ENCODE measurements at regions not wholly inside any gene's neighbourhood (a gene's known extent, or its start where the extent isn't known, plus 50 kb on each side); places are given as distances from the start of the nearest gene placed in this dataset.

GRCh38 chr9:99694393-99694792 is 127.3 kb upstream of the NR4A3 start:
- DNase-seq (no peak), ATAC-seq (ENCODE audit: insufficient read depth, low FRiP score) (no peak)
- Histone ChIP-seq H3K4me1 (ENCODE audit: control insufficient read depth in 5 of 5, insufficient read depth in 5 of 5, low read length in 5 of 5) (no peaks in the 10 kb centered on the region), H3K9ac (ENCODE audit: insufficient read depth in 1 of 2, low read length in 2 of 2) (no peak overlapping the region), H3K27ac (ENCODE audit: low read depth in 1 of 2, low read length in 1 of 2) (no peak overlapping the region), H3K27me3 (ENCODE audit: control insufficient read depth in 3 of 3, insufficient read depth in 3 of 3, low read length in 2 of 3) (no peaks in the 10 kb centered on the region), H3K4me3 (no peak overlapping the region), H3K36me3 (ENCODE audit: control insufficient read depth in 4 of 4, insufficient read depth in 4 of 4, low read length in 4 of 4) (no peaks in the 10 kb centered on the region), H3K9me3 (ENCODE audit: control insufficient read depth in 4 of 4, insufficient read depth in 3 of 4, low read length in 3 of 4) (peaks cover 0 to 11% (median 0%) of the 10 kb centered on the region in 4 donors)
- 90 to 98% methylated on average over 1 of the region's 1 CpG for WGBS, 2 donors
- no peak for TF ChIP-seq CTCF (IDR thresholded peaks at IDR 0.05; ENCODE audit: control extremely low read depth, extremely low read depth)

- H3K4me1 ChIP-seq (ENCODE audit: control insufficient read depth in 5 of 5, insufficient read depth in 5 of 5, low read length in 5 of 5) = no peaks in the 10 kb centered on the region
- WGBS, 2 donors = 95 to 98% methylated on average over 3 of the region's 3 CpGs
- ATAC-seq (ENCODE audit: insufficient read depth, low FRiP score) = no peak
These were observed 122.3 kb upstream of the NR4A3 start for GRCh38 chr9:99699396-99699795.

GRCh38 chr9:99712214-99712613 is 109.5 kb upstream of the NR4A3 start:
- no peak for ATAC-seq (ENCODE audit: insufficient read depth, low FRiP score)
- no peak for TF ChIP-seq CTCF (IDR thresholded peaks at IDR 0.05; ENCODE audit: control extremely low read depth, extremely low read depth)

More at GRCh38 chr9:99699396-99699795, 122.3 kb upstream of the NR4A3 start:
- no peak overlapping the region for H3K4me3 ChIP-seq
- TF ChIP-seq CTCF (IDR thresholded peaks at IDR 0.05; ENCODE audit: control extremely low read depth, extremely low read depth) = no peak
- DNase-seq = no peak
- H3K27me3 ChIP-seq (ENCODE audit: control insufficient read depth in 3 of 3, insufficient read depth in 3 of 3, low read length in 2 of 3) = no peaks in the 10 kb centered on the region
- H3K9me3 ChIP-seq (ENCODE audit: control insufficient read depth in 4 of 4, insufficient read depth in 3 of 4, low read length in 3 of 4) = peaks cover 0 to 11% (median 0%) of the 10 kb centered on the region in 4 donors
- H3K9ac ChIP-seq (ENCODE audit: insufficient read depth in 1 of 2, low read length in 2 of 2) = no peak overlapping the region
- H3K27ac ChIP-seq (ENCODE audit: low read depth in 1 of 2, low read length in 1 of 2) = no peak overlapping the region
- H3K36me3 ChIP-seq (ENCODE audit: control insufficient read depth in 4 of 4, insufficient read depth in 4 of 4, low read length in 4 of 4) = no peaks in the 10 kb centered on the region

GRCh38 chr9:99713838-99714306 is 107.8 kb upstream of the NR4A3 start:
- Histone ChIP-seq H3K9ac (ENCODE audit: insufficient read depth in 1 of 2, low read length in 2 of 2) (no peak overlapping the region), H3K4me1 (ENCODE audit: control insufficient read depth in 5 of 5, insufficient read depth in 5 of 5, low read length in 5 of 5) (no peaks in the 10 kb centered on the region), H3K9me3 (ENCODE audit: control insufficient read depth in 4 of 4, insufficient read depth in 3 of 4, low read length in 3 of 4) (no peaks in the 10 kb centered on the region), H3K36me3 (ENCODE audit: control insufficient read depth in 4 of 4, insufficient read depth in 4 of 4, low read length in 4 of 4) (no peaks in the 10 kb centered on the region), H3K27me3 (ENCODE audit: control insufficient read depth in 3 of 3, insufficient read depth in 3 of 3, low read length in 2 of 3) (peaks cover 0 to 4% (median 2%) of the 10 kb centered on the region in 3 donors), H3K4me3 (no peak overlapping the region), H3K27ac (ENCODE audit: low read depth in 1 of 2, low read length in 1 of 2) (no peak overlapping the region)
- no peak for TF ChIP-seq CTCF (IDR thresholded peaks at IDR 0.05; ENCODE audit: control extremely low read depth, extremely low read depth)
- DNase-seq (no peak), ATAC-seq (ENCODE audit: insufficient read depth, low FRiP score) (no peak)
- 91 to 96% methylated on average over 3 of the region's 3 CpGs for WGBS, 2 donors

More at GRCh38 chr9:99712214-99712613, 109.5 kb upstream of the NR4A3 start:
- H3K9ac ChIP-seq (ENCODE audit: insufficient read depth in 1 of 2, low read length in 2 of 2) = no peak overlapping the region
- H3K27ac ChIP-seq (ENCODE audit: low read depth in 1 of 2, low read length in 1 of 2) = no peak overlapping the region
- H3K36me3 ChIP-seq (ENCODE audit: control insufficient read depth in 4 of 4, insufficient read depth in 4 of 4, low read length in 4 of 4) = no peaks in the 10 kb centered on the region
- H3K27me3 ChIP-seq (ENCODE audit: control insufficient read depth in 3 of 3, insufficient read depth in 3 of 3, low read length in 2 of 3) = peaks cover 0 to 4% (median 0%) of the 10 kb centered on the region in 3 donors
- H3K4me3 ChIP-seq = no peak overlapping the region
- H3K9me3 ChIP-seq (ENCODE audit: control insufficient read depth in 4 of 4, insufficient read depth in 3 of 4, low read length in 3 of 4) = no peaks in the 10 kb centered on the region
- DNase-seq = no peak
- H3K4me1 ChIP-seq (ENCODE audit: control insufficient read depth in 5 of 5, insufficient read depth in 5 of 5, low read length in 5 of 5) = no peaks in the 10 kb centered on the region
